Ovary (tissue), 7 donors: ENCODE measurements at regions not wholly inside any gene's neighbourhood (a gene's known extent, or its start where the extent isn't known, plus 50 kb on each side); places are given as distances from the start of the nearest gene placed in this dataset.

Experiments
- DNase-seq, 5 donors: peaks; one replicate each; pipeline ENCODE4 v3.0.0-alpha.2; 2019 to 2020
- H3K27ac ChIP-seq, 2 donors: fragments of 200-600 bp; one replicate each; pipeline versions ENCODE4 v1.5.1 to v1.8.0; 2019 to 2022
- H3K27me3 ChIP-seq: fragments of 200-600 bp; one replicate; pipeline ENCODE4 v1.8.0; 2022
- H3K36me3 ChIP-seq: fragments of 200-600 bp; sonication (generic); one replicate; pipeline ENCODE4 v1.5.1; 2019
- H3K4me1 ChIP-seq: one replicate; pipeline ENCODE4 v1.8.1; 2013; ENCODE audit warnings: mild to moderate bottlenecking, moderate library complexity; ENCODE audit not compliant: insufficient read depth
- H3K4me3 ChIP-seq: fragments of 200-600 bp; sonication (generic); one replicate; pipeline ENCODE4 v1.5.1; 2017
- H3K9me3 ChIP-seq, 2 donors: fragments of 200-600 bp in 1 of 2; sonication (generic) in 1 of 2; one replicate each; pipeline versions ENCODE4 v1.5.1 to v1.8.1; 2013 to 2019; ENCODE audit warnings: mild to moderate bottlenecking in 1 of 2, moderate library complexity in 1 of 2
- CTCF ChIP-seq, 3 donors: fragments of 450-650 bp in 2 of 3; fragments of 200-600 bp in 1 of 3; IDR thresholded peaks; one replicate each; pipeline versions ENCODE4 v1.5.1 to v1.8.0; 2016 to 2022; ENCODE audit warnings: antibody characterized with exemption in 3 of 3, mild to moderate bottlenecking in 1 of 3
- EP300 ChIP-seq: sonication (generic); formaldehyde crosslinking; IDR thresholded peaks from one replicate; pipeline ENCODE4 v1.6.1; 2017; ENCODE audit warnings: antibody characterized with exemption
- POLR2A ChIP-seq: fragments of 450-650 bp; IDR thresholded peaks from one replicate; pipeline ENCODE4 v1.6.1; 2017; ENCODE audit warnings: antibody characterized with exemption, mild to moderate bottlenecking, moderate library complexity
- WGBS, 3 donors: extraction: QIAGEN DNeasy Blood & Tissue Kit in 1 of 3; methylation state at CpG; one replicate each; pipeline versions ENCODE4 v1.1.5 to v1.1.7; 2013 to 2017; 5-methylcytosine and 5-hydroxymethylcytosine counted together
- intact Hi-C, 4 donors: fragments of 100-400 bp; cut with DNase I; formaldehyde crosslinking; loops; one replicate each; pipeline versions ENCODE4 v1.11.0 to v1.15.1; 2022 to 2023
- donor health status: DM: no; HTN: no; CAD: no; lungs with moderate emphysema.
- donor health status: DM: no; HTN: no; CAD: no.
- donor health status: Bipolar disorder and iron deficiency.
- donor health status: DM: no; HTN: no; CAD: no.
- donor health status: DM: yes; HTN: yes; CAD: no.

- Histone ChIP-seq H3K27me3 (no peaks in the 10 kb centered on the region), H3K9me3 (no peaks in the 10 kb centered on the region), H3K4me3 (no peak overlapping the region), H3K27ac (no peak overlapping the region), H3K36me3 (no peaks in the 10 kb centered on the region), H3K4me1 (no peaks in the 10 kb centered on the region)
- 38 to 50% (median 41%) methylated on average over 2 of the region's 2 CpGs for WGBS, 3 donors
- TF ChIP-seq POLR2A (no peak), CTCF (IDR thresholded peaks at IDR 0.05) (no peak), EP300 (no peak)
- no peak for DNase-seq
- intact Hi-C loops, result no loop called here
Observed at GRCh38 chr5:144659634-144660227, 489.1 kb downstream of the KCTD16 start.

GRCh38 chr5:144644317-144644716 lies 473.6 kb downstream of the KCTD16 start:
- WGBS, 3 donors, result 73 to 83% (median 78%) methylated on average over 3 of the region's 3 CpGs
- TF ChIP-seq POLR2A, result no peak
- TF ChIP-seq CTCF (IDR thresholded peaks at IDR 0.05), result no peak
- TF ChIP-seq EP300, result no peak
- H3K36me3 ChIP-seq, result no peaks in the 10 kb centered on the region
- intact Hi-C loops, result no loop called here
- no peak for DNase-seq
- no peaks in the 10 kb centered on the region for H3K4me1 ChIP-seq
- H3K9me3 ChIP-seq, result no peaks in the 10 kb centered on the region
- H3K4me3 ChIP-seq, result no peak overlapping the region
- H3K27ac ChIP-seq, result no peak overlapping the region
- H3K27me3 ChIP-seq, result no peaks in the 10 kb centered on the region

- no peaks in the 10 kb centered on the region for H3K36me3 ChIP-seq
- intact Hi-C loops, result no loop called here
- WGBS, 3 donors, result 4 to 20% (median 5%) methylated on average over 2 of the region's 2 CpGs
- no peak overlapping the region for H3K27ac ChIP-seq
- DNase-seq, result no peak
- H3K4me3 ChIP-seq, result no peak overlapping the region
- no peaks in the 10 kb centered on the region for H3K27me3 ChIP-seq
- no peaks in the 10 kb centered on the region for H3K4me1 ChIP-seq
- no peaks in the 10 kb centered on the region for H3K9me3 ChIP-seq
- TF ChIP-seq EP300 (no peak), POLR2A (no peak), CTCF (IDR thresholded peaks at IDR 0.05) (no peak)
Observed at GRCh38 chr5:144638787-144639186, 468.1 kb downstream of the KCTD16 start.

- no peak overlapping the region for H3K27ac ChIP-seq
- intact Hi-C loops, result no loop called here
- H3K4me1 ChIP-seq, result no peaks in the 10 kb centered on the region
- H3K36me3 ChIP-seq, result no peaks in the 10 kb centered on the region
- no peaks in the 10 kb centered on the region for H3K27me3 ChIP-seq
- H3K9me3 ChIP-seq, result peaks cover 0 to 3% of the 10 kb centered on the region in 2 donors
- 82 to 91% (median 87%) methylated on average over 2 of the region's 2 CpGs for WGBS, 3 donors
- H3K4me3 ChIP-seq, result no peak overlapping the region
- DNase-seq, result no peak
- TF ChIP-seq POLR2A (no peak), EP300 (no peak), CTCF (IDR thresholded peaks at IDR 0.05) (no peak)
Observed at GRCh38 chr5:144634138-144634537, 463.5 kb downstream of the KCTD16 start.
